PFSK-1 (cell line): ENCODE measurements at regions not wholly inside any gene's neighbourhood (a gene's known extent, or its start where the extent isn't known, plus 50 kb on each side); places are given as distances from the start of the nearest gene placed in this dataset.

Source experiments
- FOXP2 ChIP-seq: optimal IDR thresholded peaks from 2 replicates; pipeline ENCODE3; 2011; ENCODE audit warnings: borderline replicate concordance, control low read depth, inconsistent platforms; ENCODE audit not compliant: insufficient read depth; ENCODE audit errors: extremely low read length, extremely low read depth
- POLR2AphosphoS5 ChIP-seq: IDR thresholded peaks from 2 replicates; pipeline ENCODE4 v1.6.1; 2012; ENCODE audit warnings: low read depth, mild to moderate bottlenecking, control low read depth, low read length, moderate library complexity
- SIN3A ChIP-seq: IDR thresholded peaks from 2 replicates; pipeline ENCODE4 v1.6.1; 2012; ENCODE audit warnings: mild to moderate bottlenecking, low read length, moderate library complexity, borderline replicate concordance; ENCODE audit not compliant: insufficient read depth
- TF ChIP-seq, protein P1 (sequence below), 2 experiments: IDR thresholded peaks; 2 replicates each; pipeline versions ENCODE4 v1.6.1 to v1.8.0; 2011 to 2012; ENCODE audit warnings: low read depth in 2 of 2, low read length in 2 of 2, control low read depth in 1 of 2, inconsistent platforms in 1 of 2, mild to moderate bottlenecking in 1 of 2, moderate library complexity in 1 of 2; ENCODE audit not compliant: insufficient read depth in 1 of 2

DNA sequence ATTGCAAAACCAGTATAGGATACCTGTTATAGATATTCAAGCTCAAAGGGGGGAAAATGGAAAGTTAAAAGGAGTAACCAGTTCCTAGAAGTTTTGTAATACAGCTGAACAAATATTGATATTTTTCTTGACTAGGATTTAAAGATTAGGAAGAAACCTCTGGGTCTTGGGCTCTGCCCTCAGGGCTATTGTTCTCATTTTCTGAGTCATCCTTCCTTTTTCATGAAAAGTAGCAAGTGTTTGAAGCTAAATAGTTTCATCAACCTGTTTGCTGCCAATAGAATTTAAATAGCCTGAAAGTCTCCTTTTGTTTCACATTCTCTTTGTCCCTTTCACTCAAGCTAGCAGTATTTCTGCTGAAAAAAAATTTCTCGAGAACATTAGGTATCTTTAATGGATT lies 1061.1 kb upstream of the GHITM start:
- TF ChIP-seq POLR2AphosphoS5 (no peak), SIN3A (no peak), FOXP2 (no peak)
- TF ChIP-seq, protein P1, sequence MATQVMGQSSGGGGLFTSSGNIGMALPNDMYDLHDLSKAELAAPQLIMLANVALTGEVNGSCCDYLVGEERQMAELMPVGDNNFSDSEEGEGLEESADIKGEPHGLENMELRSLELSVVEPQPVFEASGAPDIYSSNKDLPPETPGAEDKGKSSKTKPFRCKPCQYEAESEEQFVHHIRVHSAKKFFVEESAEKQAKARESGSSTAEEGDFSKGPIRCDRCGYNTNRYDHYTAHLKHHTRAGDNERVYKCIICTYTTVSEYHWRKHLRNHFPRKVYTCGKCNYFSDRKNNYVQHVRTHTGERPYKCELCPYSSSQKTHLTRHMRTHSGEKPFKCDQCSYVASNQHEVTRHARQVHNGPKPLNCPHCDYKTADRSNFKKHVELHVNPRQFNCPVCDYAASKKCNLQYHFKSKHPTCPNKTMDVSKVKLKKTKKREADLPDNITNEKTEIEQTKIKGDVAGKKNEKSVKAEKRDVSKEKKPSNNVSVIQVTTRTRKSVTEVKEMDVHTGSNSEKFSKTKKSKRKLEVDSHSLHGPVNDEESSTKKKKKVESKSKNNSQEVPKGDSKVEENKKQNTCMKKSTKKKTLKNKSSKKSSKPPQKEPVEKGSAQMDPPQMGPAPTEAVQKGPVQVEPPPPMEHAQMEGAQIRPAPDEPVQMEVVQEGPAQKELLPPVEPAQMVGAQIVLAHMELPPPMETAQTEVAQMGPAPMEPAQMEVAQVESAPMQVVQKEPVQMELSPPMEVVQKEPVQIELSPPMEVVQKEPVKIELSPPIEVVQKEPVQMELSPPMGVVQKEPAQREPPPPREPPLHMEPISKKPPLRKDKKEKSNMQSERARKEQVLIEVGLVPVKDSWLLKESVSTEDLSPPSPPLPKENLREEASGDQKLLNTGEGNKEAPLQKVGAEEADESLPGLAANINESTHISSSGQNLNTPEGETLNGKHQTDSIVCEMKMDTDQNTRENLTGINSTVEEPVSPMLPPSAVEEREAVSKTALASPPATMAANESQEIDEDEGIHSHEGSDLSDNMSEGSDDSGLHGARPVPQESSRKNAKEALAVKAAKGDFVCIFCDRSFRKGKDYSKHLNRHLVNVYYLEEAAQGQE (IDR thresholded peaks at IDR 0.05; ENCODE audit: insufficient read depth in 1 of 2, low read depth in 2 of 2, low read length in 2 of 2), result no peak
